NCI-H1417 (cell line): ENCODE measurements at regions not wholly inside any gene's neighbourhood (a gene's known extent, or its start where the extent isn't known, plus 50 kb on each side); places are given as distances from the start of the nearest gene placed in this dataset.

Experiments used
- DNase-seq, 3 experiments: peaks; one replicate each; lab custom pipeline; 2025; lab: John Stamatoyannopoulos, UW

DNA sequence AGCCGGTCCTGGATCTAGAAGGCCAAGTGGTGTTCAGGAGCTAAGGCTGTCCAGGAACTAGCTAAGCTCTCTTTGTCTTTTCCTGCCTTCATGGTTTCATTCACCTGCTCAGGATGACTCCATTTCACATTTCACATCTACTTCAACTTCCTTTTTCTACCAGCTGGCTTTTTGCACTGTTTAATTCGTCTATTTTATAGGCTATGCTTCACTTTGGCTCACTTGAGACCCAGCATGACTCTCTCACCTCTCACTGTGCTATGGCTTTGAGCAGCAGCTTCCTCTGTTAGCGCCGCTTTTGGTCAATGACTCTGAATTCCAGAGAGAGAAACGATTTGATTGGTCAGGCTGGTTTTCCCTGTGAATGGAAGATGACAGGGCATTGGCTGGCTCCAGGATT lies 213.5 kb upstream of the CLNK start:
- DNase-seq = no peak

DNA sequence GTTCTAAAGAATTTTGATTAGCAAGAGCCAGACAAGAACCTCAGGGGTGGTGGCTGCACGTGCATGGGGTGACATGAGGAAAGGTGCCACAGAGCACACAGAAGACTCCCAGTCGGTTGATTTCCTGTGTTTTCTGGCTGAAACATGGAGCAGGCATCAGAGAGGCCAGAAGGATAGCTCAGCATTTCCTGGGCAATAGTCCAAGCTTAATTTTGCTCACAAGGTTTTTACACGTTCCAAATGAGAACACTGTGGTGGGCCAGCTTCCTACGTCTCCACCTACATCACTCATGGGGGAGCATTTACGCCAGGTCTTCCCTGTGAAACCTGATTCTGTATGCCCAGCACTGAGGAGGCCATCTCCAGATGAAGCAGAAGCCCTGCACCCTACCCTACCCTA lies 212.5 kb upstream of the CLNK start:
- DNase-seq = no peak

DNA sequence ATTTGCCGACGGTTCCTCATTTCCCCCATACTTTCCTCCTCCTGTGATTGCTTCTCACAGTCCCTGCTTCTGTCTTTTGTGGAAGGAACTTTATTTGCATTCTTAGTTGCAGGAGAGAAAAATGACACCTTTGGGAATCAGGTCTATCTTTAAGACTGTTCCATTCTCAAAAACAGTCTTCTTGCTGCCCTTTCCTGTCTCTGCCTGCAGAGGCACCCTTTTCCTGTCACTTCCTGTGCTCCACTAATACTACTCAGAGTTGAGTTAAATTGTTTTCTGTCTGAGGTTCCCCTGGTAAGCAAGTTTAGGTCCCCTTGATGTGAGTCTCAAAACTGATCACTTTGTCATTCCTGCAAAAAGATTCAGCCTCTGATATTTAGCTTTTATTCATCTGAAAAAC lies 208.8 kb upstream of the CLNK start:
- DNase-seq = no peak

- peak in 1 of 3 experiments; percentile 55 for DNase-seq
Measured at GRCh38 chr4:10891866-10892265, 207.3 kb upstream of the CLNK start.

- DNase-seq = no peak
Measured at GRCh38 chr4:10889819-10890218, 205.3 kb upstream of the CLNK start.

- no peak for DNase-seq
Measured at GRCh38 chr4:10879411-10880110, 195.0 kb upstream of the CLNK start.

DNA sequence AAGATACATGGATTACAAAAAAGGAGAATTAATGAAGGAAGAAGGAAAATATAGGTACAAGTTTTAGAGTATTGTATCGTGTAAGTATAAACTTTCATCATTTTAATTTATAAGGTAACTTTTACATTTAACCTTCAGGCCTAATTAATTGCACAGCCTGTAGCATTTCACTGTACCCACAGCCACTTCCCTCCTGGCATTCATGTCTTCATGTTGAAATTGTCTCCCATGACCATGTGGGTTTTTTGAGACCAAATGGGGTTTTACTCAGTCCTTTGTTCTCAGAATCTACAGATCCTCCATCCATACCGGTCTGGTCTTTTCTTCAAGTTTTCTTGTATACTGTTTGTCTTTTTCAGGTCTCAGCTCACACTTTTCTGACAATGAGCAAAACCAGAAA lies 194.3 kb upstream of the CLNK start:
- DNase-seq = no peak

GRCh38 chr4:10877076-10877475 lies 192.5 kb upstream of the CLNK start:
- DNase-seq = no peak

- no peak for DNase-seq
Measured at GRCh38 chr4:10875144-10875799, 190.7 kb upstream of the CLNK start.

DNA sequence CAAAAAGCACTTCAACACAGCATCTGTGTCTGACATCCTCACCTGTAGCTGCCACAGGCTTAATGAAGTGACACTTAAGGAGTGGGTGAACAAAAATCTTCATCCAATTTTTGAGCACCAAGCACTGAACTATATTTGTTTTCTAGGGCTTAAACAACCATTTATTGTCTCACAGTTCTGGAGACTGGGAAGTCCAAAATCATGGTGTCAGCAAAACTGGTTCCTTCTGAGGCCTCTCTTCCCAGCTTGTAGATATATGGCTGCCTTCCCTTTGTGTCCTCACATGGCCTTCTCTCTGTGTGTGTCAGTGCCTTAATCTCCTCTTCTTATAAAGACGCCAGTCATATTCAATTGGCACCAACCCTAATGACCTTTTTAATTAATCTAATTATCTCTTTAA lies 189.2 kb upstream of the CLNK start:
- no peak for DNase-seq

DNA sequence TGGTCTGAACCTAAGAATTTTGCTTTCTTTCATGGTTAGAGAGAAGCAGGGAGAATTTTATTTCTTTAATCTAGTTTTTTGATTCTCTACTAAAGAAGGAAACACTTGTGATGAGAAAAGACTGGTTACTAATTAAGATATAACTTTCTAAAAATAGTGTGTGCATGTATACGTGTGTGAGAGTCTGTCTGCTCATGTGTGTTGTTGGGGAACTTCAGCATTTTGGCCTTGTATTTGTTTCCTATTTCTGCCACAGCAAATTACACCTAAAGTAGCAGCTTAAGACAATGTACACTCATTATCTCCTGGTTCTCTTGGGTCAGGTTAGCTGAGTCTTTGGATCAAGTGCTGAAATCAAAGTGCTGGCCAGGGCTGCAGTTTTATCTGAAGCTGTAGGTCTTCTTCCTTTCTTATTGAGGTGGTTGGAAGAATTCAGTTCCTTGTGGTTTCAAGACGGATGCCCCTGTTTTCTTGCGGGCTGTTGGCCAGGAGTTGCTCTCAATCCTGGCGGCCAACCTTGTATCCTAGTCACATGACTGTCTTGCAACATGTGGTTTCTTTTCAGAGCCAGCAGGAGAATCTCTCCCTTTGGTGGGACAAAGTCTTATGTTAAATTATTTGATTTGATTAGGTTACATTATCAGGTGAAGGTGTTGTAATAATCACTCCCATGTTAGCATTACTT lies 188.4 kb upstream of the CLNK start:
- no peak for DNase-seq

- peak in 2 of 3 experiments; percentile 57 to 84 for DNase-seq
Measured at GRCh38 chr4:10866666-10867065, 182.1 kb upstream of the CLNK start.

GRCh38 chr4:10861036-10861435 lies 176.5 kb upstream of the CLNK start:
- DNase-seq = no peak

DNA sequence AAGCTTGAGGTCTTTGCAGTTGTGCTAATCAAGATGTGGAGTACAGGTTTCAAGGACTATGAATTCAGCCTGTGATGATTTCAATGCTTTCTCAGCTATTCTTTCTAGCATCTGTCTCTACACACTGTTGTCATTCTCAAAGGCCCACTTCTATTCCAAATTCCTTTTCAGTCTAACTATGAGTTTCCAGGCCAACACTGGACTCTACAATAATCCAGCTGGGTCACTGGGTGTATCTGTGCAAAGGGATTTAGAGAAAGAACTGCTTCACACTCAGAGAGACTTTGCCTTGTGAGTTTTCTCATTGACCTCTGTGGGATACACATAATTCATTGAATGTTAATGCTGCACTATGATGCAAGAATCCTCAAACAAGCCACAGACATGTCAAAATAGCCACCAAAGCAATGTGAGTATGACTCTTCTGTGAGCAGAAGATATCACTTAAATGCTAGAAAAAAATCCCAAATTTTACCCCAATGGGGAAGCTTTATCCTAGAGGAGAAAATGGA lies 171.8 kb upstream of the CLNK start:
- no peak for DNase-seq

DNA sequence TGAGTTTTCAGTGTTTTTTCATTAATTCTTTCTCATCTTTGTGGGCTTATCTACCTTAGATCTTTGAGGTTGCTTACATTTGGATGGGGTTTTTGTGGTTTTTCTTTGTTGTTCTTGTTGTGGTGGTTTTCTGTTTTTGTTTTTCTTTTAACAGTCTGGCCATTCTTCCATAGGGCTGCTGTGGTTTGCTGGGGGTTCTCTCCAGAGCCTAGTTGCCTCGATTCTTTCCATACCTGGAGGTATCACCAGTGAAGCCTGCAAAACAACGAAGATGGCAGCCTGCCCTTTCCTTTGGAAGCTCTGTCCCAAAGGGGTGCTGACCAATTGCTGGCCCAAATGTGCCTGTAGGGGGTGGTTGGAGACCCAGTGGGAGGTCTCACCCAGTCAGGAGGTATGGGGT lies 168.6 kb upstream of the CLNK start:
- no peak for DNase-seq

DNA sequence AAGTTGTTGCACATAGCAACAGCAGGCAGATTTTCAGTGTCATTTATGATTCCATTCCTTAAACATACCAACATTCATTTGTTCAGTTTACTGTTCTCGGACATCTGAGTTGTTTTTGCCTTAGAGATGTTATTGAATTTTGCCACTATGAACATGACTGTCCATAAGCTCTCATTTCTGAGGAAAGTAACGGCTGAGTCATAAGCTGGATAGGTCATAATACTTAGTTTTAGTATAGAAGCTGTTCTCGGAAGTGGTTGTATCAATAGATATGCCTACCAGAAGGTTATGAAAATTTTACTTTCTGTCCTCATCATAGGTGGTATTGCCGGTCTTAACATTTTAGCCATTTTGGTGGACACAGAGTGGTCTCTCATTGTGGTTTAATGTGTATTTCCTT lies 157.1 kb upstream of the CLNK start:
- no peak for DNase-seq

- DNase-seq = no peak
Measured at GRCh38 chr4:10837151-10837550, 152.6 kb upstream of the CLNK start.

GRCh38 chr4:10832806-10833628 lies 148.4 kb upstream of the CLNK start:
- DNase-seq = peak; percentile 7 to 77 (median 31)

GRCh38 chr4:10831727-10832408 lies 147.3 kb upstream of the CLNK start:
- no peak for DNase-seq

DNA sequence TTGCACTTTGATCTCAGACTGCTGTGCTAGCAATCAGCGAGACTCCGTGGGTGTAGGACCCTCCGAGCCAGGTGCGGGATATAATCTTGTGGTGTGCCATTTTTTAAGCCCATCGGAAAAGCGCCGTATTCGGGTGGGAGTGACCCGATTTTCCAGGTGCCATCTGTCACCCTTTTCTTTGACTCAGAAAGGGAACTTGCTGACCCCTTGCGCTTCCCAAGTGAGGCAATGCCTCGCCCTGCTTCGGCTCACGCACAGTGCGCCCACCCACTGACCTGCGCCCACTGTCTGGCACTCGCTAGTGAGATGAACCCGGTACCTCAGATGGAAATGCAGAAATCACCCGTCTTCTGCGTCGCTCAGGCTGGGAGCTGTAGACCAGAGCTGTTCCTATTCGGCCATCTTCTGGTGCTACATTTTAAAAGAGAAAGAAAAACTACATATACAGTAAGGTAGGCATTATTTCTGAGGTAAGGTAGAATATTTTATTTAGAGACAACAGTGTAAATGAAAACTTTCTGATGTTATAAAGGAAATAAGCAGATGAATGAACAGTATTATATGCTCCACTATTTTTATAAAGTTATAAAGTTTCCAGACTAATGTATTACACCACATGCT lies 144.5 kb upstream of the CLNK start:
- DNase-seq = peak; percentile 34 to 53 (median 38)

DNA sequence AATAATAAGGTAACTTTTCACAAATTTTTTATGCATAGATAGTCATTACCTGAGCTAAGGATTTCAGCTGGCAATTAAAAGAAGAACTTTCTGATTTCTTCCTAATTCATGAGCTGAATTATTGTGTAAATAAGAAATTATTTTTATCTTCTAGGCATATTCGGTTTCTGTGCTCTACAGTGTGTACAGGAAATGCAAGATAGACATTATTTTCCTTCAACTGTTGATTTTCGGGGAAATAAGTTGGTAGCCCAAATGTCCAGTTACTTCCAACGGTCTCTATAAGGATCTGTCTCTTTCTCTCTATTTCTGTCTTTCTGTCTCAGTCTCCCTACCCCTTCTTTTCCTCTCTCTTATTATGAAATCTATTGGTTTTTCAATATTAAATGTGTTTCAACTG lies 137.3 kb upstream of the CLNK start:
- DNase-seq = no peak
